GM12873 (cell line): ENCODE measurements at regions not wholly inside any gene's neighbourhood (a gene's known extent, or its start where the extent isn't known, plus 50 kb on each side); places are given as distances from the start of the nearest gene placed in this dataset.

Experiments
- CTCF ChIP-seq: IDR thresholded peaks from 2 replicates; pipeline ENCODE4 v1.5.1; 2012; ENCODE audit warnings: low read depth, mild to moderate bottlenecking, moderate library complexity, low read length, control low read depth; ENCODE audit not compliant: insufficient read depth; ENCODE audit errors: missing control alignments

- TF ChIP-seq CTCF: no peak
Observed at GRCh38 chr19:28933039-28933438, 279.9 kb downstream of the UQCRFS1 start.

GRCh38 chr19:28932446-28932845, 280.5 kb downstream of the UQCRFS1 start:
- TF ChIP-seq CTCF: no peak

GRCh38 chr19:28929006-28929405, 283.9 kb downstream of the UQCRFS1 start:
- TF ChIP-seq CTCF: no peak

- no peak for TF ChIP-seq CTCF
Observed at GRCh38 chr19:28927456-28927855, 285.5 kb downstream of the UQCRFS1 start.

- TF ChIP-seq CTCF: no peak
Observed at GRCh38 chr19:28920269-28921066, 292.5 kb downstream of the UQCRFS1 start.

GRCh38 chr19:28917621-28918020, 295.3 kb downstream of the UQCRFS1 start:
- no peak for TF ChIP-seq CTCF

GRCh38 chr19:28915737-28916460, 297.1 kb downstream of the UQCRFS1 start:
- no peak for TF ChIP-seq CTCF
